IPS-18a (cell line): ENCODE measurements at regions not wholly inside any gene's neighbourhood (a gene's known extent, or its start where the extent isn't known, plus 50 kb on each side); places are given as distances from the start of the nearest gene placed in this dataset.

Experiments used
- H3K27ac ChIP-seq: one replicate; pipeline ENCODE4 v1.5.1; 2013; ENCODE audit warnings: low read length
- H3K27me3 ChIP-seq: one replicate; pipeline ENCODE4 v1.6.1; 2013; ENCODE audit warnings: mild to moderate bottlenecking, low read length; ENCODE audit not compliant: control insufficient read depth, insufficient read depth
- H3K36me3 ChIP-seq: one replicate; pipeline ENCODE4 v1.6.1; 2013; ENCODE audit warnings: low read depth, low read length; ENCODE audit not compliant: control insufficient read depth
- H3K4me1 ChIP-seq: one replicate; pipeline ENCODE4 v1.6.1; 2013; ENCODE audit warnings: low read depth, low read length; ENCODE audit not compliant: control insufficient read depth
- H3K4me3 ChIP-seq: one replicate; pipeline ENCODE4 v1.5.1; 2013; ENCODE audit warnings: low read length
- H3K9ac ChIP-seq: one replicate; pipeline ENCODE4 v1.6.1; 2013; ENCODE audit warnings: mild to moderate bottlenecking, low read length, moderate library complexity
- H3K9me3 ChIP-seq: one replicate; pipeline ENCODE4 v1.6.1; 2013; ENCODE audit warnings: low read depth, low read length; ENCODE audit not compliant: control insufficient read depth

- Histone ChIP-seq H3K27ac (no peak overlapping the region), H3K27me3 (no peaks in the 10 kb centered on the region), H3K36me3 (no peaks in the 10 kb centered on the region), H3K9me3 (no peaks in the 10 kb centered on the region), H3K9ac (no peak overlapping the region), H3K4me3 (no peak overlapping the region), H3K4me1 (no peaks in the 10 kb centered on the region)
Observed at GRCh38 chr10:58091886-58092285, 175.8 kb downstream of the IPMK start.

GRCh38 chr10:58089739-58090138 is 178.0 kb downstream of the IPMK start:
- H3K4me3 ChIP-seq: no peak overlapping the region
- H3K36me3 ChIP-seq: no peaks in the 10 kb centered on the region
- no peaks in the 10 kb centered on the region for H3K27me3 ChIP-seq
- no peak overlapping the region for H3K27ac ChIP-seq
- no peaks in the 10 kb centered on the region for H3K9me3 ChIP-seq
- no peaks in the 10 kb centered on the region for H3K4me1 ChIP-seq
- H3K9ac ChIP-seq: no peak overlapping the region

GRCh38 chr10:58087896-58088295 is 179.8 kb downstream of the IPMK start:
- H3K4me1 ChIP-seq: no peaks in the 10 kb centered on the region
- no peak overlapping the region for H3K4me3 ChIP-seq
- no peaks in the 10 kb centered on the region for H3K9me3 ChIP-seq
- no peaks in the 10 kb centered on the region for H3K27me3 ChIP-seq
- H3K27ac ChIP-seq: no peak overlapping the region
- no peak overlapping the region for H3K9ac ChIP-seq
- no peaks in the 10 kb centered on the region for H3K36me3 ChIP-seq

- Histone ChIP-seq H3K27ac (no peak overlapping the region), H3K27me3 (no peaks in the 10 kb centered on the region), H3K36me3 (no peaks in the 10 kb centered on the region), H3K9me3 (no peaks in the 10 kb centered on the region), H3K4me1 (no peaks in the 10 kb centered on the region), H3K4me3 (no peak overlapping the region), H3K9ac (no peak overlapping the region)
Observed at GRCh38 chr10:58086763-58087150, 180.9 kb downstream of the IPMK start.

GRCh38 chr10:58086144-58086762 is 181.4 kb downstream of the IPMK start:
- Histone ChIP-seq H3K4me1 (no peaks in the 10 kb centered on the region), H3K27ac (no peak overlapping the region), H3K9ac (no peak overlapping the region), H3K4me3 (no peak overlapping the region), H3K36me3 (no peaks in the 10 kb centered on the region), H3K27me3 (no peaks in the 10 kb centered on the region), H3K9me3 (no peaks in the 10 kb centered on the region)

GRCh38 chr10:58082248-58082647 is 185.4 kb downstream of the IPMK start:
- no peaks in the 10 kb centered on the region for H3K4me1 ChIP-seq
- no peaks in the 10 kb centered on the region for H3K36me3 ChIP-seq
- H3K4me3 ChIP-seq: no peak overlapping the region
- H3K27me3 ChIP-seq: no peaks in the 10 kb centered on the region
- no peak overlapping the region for H3K27ac ChIP-seq
- no peak overlapping the region for H3K9ac ChIP-seq
- no peaks in the 10 kb centered on the region for H3K9me3 ChIP-seq

GRCh38 chr10:58081353-58081752 is 186.3 kb downstream of the IPMK start:
- H3K9ac ChIP-seq: no peak overlapping the region
- no peak overlapping the region for H3K4me3 ChIP-seq
- no peaks in the 10 kb centered on the region for H3K4me1 ChIP-seq
- no peaks in the 10 kb centered on the region for H3K27me3 ChIP-seq
- H3K27ac ChIP-seq: no peak overlapping the region
- no peaks in the 10 kb centered on the region for H3K36me3 ChIP-seq
- no peaks in the 10 kb centered on the region for H3K9me3 ChIP-seq

- Histone ChIP-seq H3K27ac (no peak overlapping the region), H3K27me3 (no peaks in the 10 kb centered on the region), H3K9ac (no peak overlapping the region), H3K9me3 (no peaks in the 10 kb centered on the region), H3K4me1 (no peaks in the 10 kb centered on the region), H3K4me3 (no peak overlapping the region), H3K36me3 (no peaks in the 10 kb centered on the region)
Observed at GRCh38 chr10:58079461-58079860, 188.2 kb downstream of the IPMK start.

GRCh38 chr10:58072634-58073033 is 195.1 kb downstream of the IPMK start:
- Histone ChIP-seq H3K27ac (no peak overlapping the region), H3K4me3 (no peak overlapping the region), H3K36me3 (no peaks in the 10 kb centered on the region), H3K9me3 (no peaks in the 10 kb centered on the region), H3K27me3 (no peaks in the 10 kb centered on the region), H3K9ac (no peak overlapping the region), H3K4me1 (peaks cover 6% of the 10 kb centered on the region)

GRCh38 chr10:58070956-58071355 is 196.7 kb downstream of the IPMK start:
- Histone ChIP-seq H3K9ac (no peak overlapping the region), H3K27ac (no peak overlapping the region), H3K4me1 (peaks cover 6% of the 10 kb centered on the region), H3K4me3 (no peak overlapping the region), H3K36me3 (no peaks in the 10 kb centered on the region), H3K27me3 (no peaks in the 10 kb centered on the region), H3K9me3 (no peaks in the 10 kb centered on the region)

- H3K27ac ChIP-seq: no peak overlapping the region
- no peaks in the 10 kb centered on the region for H3K36me3 ChIP-seq
- no peaks in the 10 kb centered on the region for H3K27me3 ChIP-seq
- H3K4me1 ChIP-seq: peaks cover 16% of the 10 kb centered on the region
- H3K9ac ChIP-seq: no peak overlapping the region
- no peak overlapping the region for H3K4me3 ChIP-seq
- no peaks in the 10 kb centered on the region for H3K9me3 ChIP-seq
Observed at GRCh38 chr10:58068809-58069208, 198.9 kb downstream of the IPMK start.

- no peaks in the 10 kb centered on the region for H3K27me3 ChIP-seq
- no peak overlapping the region for H3K9ac ChIP-seq
- H3K4me3 ChIP-seq: no peak overlapping the region
- H3K4me1 ChIP-seq: peaks cover 16% of the 10 kb centered on the region
- no peak overlapping the region for H3K27ac ChIP-seq
- no peaks in the 10 kb centered on the region for H3K36me3 ChIP-seq
- H3K9me3 ChIP-seq: no peaks in the 10 kb centered on the region
Observed at GRCh38 chr10:58066979-58067378, 200.7 kb downstream of the IPMK start.
